CD14-positive monocyte (primary cell): ENCODE measurements at regions not wholly inside any gene's neighbourhood (a gene's known extent, or its start where the extent isn't known, plus 50 kb on each side); places are given as distances from the start of the nearest gene placed in this dataset.

ENCODE experiments used
- DNase-seq, 3 donors: peaks; one replicate each; pipeline ENCODE4 v3.0.0-alpha.2; 2011 to 2022
- H2AFZ ChIP-seq: 2 replicates; pipeline ENCODE4 v1.6.0; 2012; ENCODE audit warnings: mild to moderate bottlenecking, low read depth, low read length, inconsistent platforms; ENCODE audit not compliant: insufficient read depth, poor library complexity, severe bottlenecking
- H3K27ac ChIP-seq, 2 donors: 1 replicate in 1 of 2; 2 replicates in 1 of 2; pipeline ENCODE4 v1.5.1; 2012 to 2013; ENCODE audit warnings: low read length in 2 of 2, control low read depth in 1 of 2, inconsistent platforms in 1 of 2, low read depth in 1 of 2, mild to moderate bottlenecking in 1 of 2
- H3K27me3 ChIP-seq, 2 donors: one replicate each; pipeline versions ENCODE4 v1.6.0 to v1.6.1; 2011 to 2013; ENCODE audit warnings: low read length in 2 of 2; ENCODE audit not compliant: control insufficient read depth in 2 of 2, insufficient read depth in 2 of 2
- H3K36me3 ChIP-seq, 2 donors: replicated peaks in 1 of 2; 1 replicate in 1 of 2; 2 replicates in 1 of 2; pipeline versions ENCODE4 v1.5.1 to v1.6.1; 2012 to 2013; ENCODE audit warnings: low read length in 2 of 2, control low read depth in 1 of 2, inconsistent platforms in 1 of 2, mild to moderate bottlenecking in 1 of 2; ENCODE audit not compliant: insufficient read depth in 2 of 2, control insufficient read depth in 1 of 2
- H3K4me1 ChIP-seq, 2 donors: 1 replicate in 1 of 2; 2 replicates in 1 of 2; pipeline versions ENCODE4 v1.5.1 to v1.6.1; 2012 to 2013; ENCODE audit warnings: low read length in 2 of 2, control low read depth in 1 of 2, inconsistent platforms in 1 of 2, mild to moderate bottlenecking in 1 of 2, moderate library complexity in 1 of 2; ENCODE audit not compliant: insufficient read depth in 2 of 2, control insufficient read depth in 1 of 2
- H3K4me2 ChIP-seq: replicated peaks from 2 replicates; pipeline ENCODE3; 2012; ENCODE audit warnings: low read length, moderate library complexity, mild to moderate bottlenecking; ENCODE audit not compliant: poor library complexity, severe bottlenecking; ENCODE audit errors: extremely low read depth
- H3K4me3 ChIP-seq, 3 experiments: fragments of 200-600 bp in 1 of 3; sonication (generic) in 1 of 3; replicated peaks in 1 of 3; 1 replicate in 2 of 3; 2 replicates in 1 of 3; pipeline ENCODE4 v1.5.1; 2011 to 2013; ENCODE audit warnings: low read length in 3 of 3, mild to moderate bottlenecking in 3 of 3, control low read depth in 2 of 3, low read depth in 2 of 3, inconsistent platforms in 1 of 3, moderate library complexity in 1 of 3
- H3K79me2 ChIP-seq: 2 replicates; pipeline ENCODE4 v1.6.0; 2012; ENCODE audit warnings: mild to moderate bottlenecking, control low read depth, inconsistent platforms, low read length, moderate library complexity; ENCODE audit not compliant: insufficient read depth
- H3K9ac ChIP-seq: 2 replicates; pipeline ENCODE4 v1.6.0; 2017; ENCODE audit warnings: low read length, mild to moderate bottlenecking; ENCODE audit not compliant: insufficient read depth, poor library complexity, severe bottlenecking
- H3K9me3 ChIP-seq, 2 donors: replicated peaks in 1 of 2; 1 replicate in 1 of 2; 2 replicates in 1 of 2; pipeline versions ENCODE4 v1.5.1 to v1.6.1; 2012 to 2013; ENCODE audit warnings: low read length in 2 of 2, control low read depth in 1 of 2; ENCODE audit not compliant: control insufficient read depth in 1 of 2, insufficient read depth in 1 of 2
- H4K20me1 ChIP-seq: 2 replicates; pipeline ENCODE4 v1.6.0; 2012; ENCODE audit warnings: mild to moderate bottlenecking, low read length, control low read depth, moderate library complexity; ENCODE audit not compliant: insufficient read depth
- H3K27ac Mint-ChIP-seq, 7 donors: one replicate each; pipeline ENCODE4 v1.8.0; 2020; ENCODE audit warnings: mild to moderate bottlenecking in 7 of 7, mixed read lengths in 7 of 7, moderate library complexity in 6 of 7, inconsistent platforms in 2 of 7
- H3K27me3 Mint-ChIP-seq, 3 donors: one replicate each; pipeline ENCODE4 v1.8.0; 2021 to 2022; ENCODE audit warnings: low read depth in 3 of 3, mild to moderate bottlenecking in 3 of 3, mixed read lengths in 3 of 3, moderate library complexity in 3 of 3, inconsistent platforms in 1 of 3
- H3K36me3 Mint-ChIP-seq, 2 donors: one replicate each; pipeline ENCODE4 v1.8.0; 2020; ENCODE audit warnings: mixed read lengths in 2 of 2, inconsistent platforms in 1 of 2, mild to moderate bottlenecking in 1 of 2
- H3K4me1 Mint-ChIP-seq: one replicate; pipeline ENCODE4 v1.8.0; 2020; ENCODE audit warnings: mild to moderate bottlenecking, mixed read lengths
- H3K4me3 Mint-ChIP-seq, 2 donors: one replicate each; pipeline ENCODE4 v1.8.0; 2020; ENCODE audit warnings: mild to moderate bottlenecking in 2 of 2, mixed read lengths in 2 of 2, moderate library complexity in 1 of 2
- H3K9me3 Mint-ChIP-seq, 7 donors: one replicate each; pipeline ENCODE4 v1.8.0; 2020 to 2022; ENCODE audit warnings: mixed read lengths in 7 of 7, mild to moderate bottlenecking in 6 of 7, moderate library complexity in 6 of 7, inconsistent platforms in 2 of 7
- WGBS: methylation state at CpG from one replicate; pipeline ENCODE4 v1.1.5; 2013; ENCODE audit warnings: missing lambda C conversion rate; ENCODE audit not compliant: insufficient coverage; 5-methylcytosine and 5-hydroxymethylcytosine counted together
- intact Hi-C, 2 donors: fragments of 100-400 bp; cut with micrococcal nuclease; formaldehyde crosslinking; loops; one replicate each; pipeline versions ENCODE4 v1.15.0 to v1.15.1; 2023
- TF ChIP-seq, protein P1 (sequence below): fragments of 200-600 bp; IDR thresholded peaks from one replicate; pipeline ENCODE4 v1.8.0; 2022; ENCODE audit warnings: antibody characterized with exemption, mild to moderate bottlenecking

DNA sequence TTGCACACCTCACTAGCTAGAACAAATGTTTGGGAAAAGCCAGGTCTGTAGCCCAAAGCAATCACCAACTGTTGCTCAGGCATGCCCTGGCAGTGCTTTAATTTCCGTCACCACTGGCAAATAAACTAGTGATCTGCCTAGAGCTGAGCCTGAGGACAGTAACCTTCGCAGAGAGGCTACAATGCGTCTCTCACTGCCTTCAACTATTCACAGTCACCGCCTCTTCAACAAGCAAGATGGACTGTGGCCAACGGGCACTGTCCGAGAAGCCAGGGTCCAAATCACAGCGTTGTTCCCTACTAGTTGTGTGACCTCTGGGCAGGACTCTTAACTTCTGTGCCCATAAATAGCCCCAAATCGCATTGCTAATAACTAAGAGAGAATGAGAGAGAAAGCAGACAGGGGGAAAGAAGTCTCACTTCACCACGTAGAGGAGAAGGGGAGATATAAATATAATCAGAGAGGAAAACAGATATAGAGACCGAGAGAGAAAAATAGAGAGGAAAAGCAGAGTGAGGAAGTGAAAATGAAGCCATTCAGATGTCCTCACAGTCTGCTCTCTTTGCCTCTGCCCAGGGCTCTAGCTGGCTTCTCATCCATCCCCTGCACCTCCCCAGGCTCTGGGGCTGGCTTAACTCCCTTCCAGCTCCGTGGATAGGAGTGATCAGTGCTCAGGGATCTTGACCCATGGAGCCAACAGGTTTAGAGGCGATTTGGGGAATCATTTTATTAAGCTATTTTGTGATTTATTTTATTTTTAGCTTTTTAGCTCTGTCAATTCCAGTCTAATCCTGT is 157.9 kb downstream of the ZDHHC21 start:
- intact Hi-C loops: no loop called here
- no peaks in the 10 kb centered on the region for H3K4me1 ChIP-seq

GRCh38 chr9:14533867-14534640 is 159.2 kb downstream of the ZDHHC21 start:
- Mint-ChIP-seq H3K27me3 (peaks cover 1 to 9% (median 8%) of the 10 kb centered on the region in 3 donors), H3K4me3 (no peak overlapping the region), H3K27ac (no peak overlapping the region), H3K9me3 (peaks cover 0 to 8% (median 2%) of the 10 kb centered on the region in 7 donors), H3K36me3 (no peaks in the 10 kb centered on the region), H3K4me1 (no peaks in the 10 kb centered on the region)
- TF ChIP-seq, protein P1, sequence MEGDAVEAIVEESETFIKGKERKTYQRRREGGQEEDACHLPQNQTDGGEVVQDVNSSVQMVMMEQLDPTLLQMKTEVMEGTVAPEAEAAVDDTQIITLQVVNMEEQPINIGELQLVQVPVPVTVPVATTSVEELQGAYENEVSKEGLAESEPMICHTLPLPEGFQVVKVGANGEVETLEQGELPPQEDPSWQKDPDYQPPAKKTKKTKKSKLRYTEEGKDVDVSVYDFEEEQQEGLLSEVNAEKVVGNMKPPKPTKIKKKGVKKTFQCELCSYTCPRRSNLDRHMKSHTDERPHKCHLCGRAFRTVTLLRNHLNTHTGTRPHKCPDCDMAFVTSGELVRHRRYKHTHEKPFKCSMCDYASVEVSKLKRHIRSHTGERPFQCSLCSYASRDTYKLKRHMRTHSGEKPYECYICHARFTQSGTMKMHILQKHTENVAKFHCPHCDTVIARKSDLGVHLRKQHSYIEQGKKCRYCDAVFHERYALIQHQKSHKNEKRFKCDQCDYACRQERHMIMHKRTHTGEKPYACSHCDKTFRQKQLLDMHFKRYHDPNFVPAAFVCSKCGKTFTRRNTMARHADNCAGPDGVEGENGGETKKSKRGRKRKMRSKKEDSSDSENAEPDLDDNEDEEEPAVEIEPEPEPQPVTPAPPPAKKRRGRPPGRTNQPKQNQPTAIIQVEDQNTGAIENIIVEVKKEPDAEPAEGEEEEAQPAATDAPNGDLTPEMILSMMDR: no peak
- Histone ChIP-seq H3K9me3 (no peaks in the 10 kb centered on the region), H3K9ac (no peak overlapping the region), H3K27ac (no peak overlapping the region), H3K36me3 (no peaks in the 10 kb centered on the region), H2AFZ (no peak overlapping the region), H3K4me1 (no peaks in the 10 kb centered on the region), H3K4me3 (no peak overlapping the region), H4K20me1 (no peaks in the 10 kb centered on the region), H3K79me2 (no peaks in the 10 kb centered on the region), H3K27me3 (no peaks in the 10 kb centered on the region), H3K4me2 (no peak overlapping the region)
- intact Hi-C loops: no loop called here
- no peak for DNase-seq
- 58% methylated on average over 15 of the region's 20 CpGs for WGBS

More for the DNA sequence above, 157.9 kb downstream of the ZDHHC21 start:
- no peak for DNase-seq
- Mint-ChIP-seq H3K4me3 (no peak overlapping the region), H3K36me3 (no peaks in the 10 kb centered on the region), H3K27me3 (peaks cover 1 to 9% (median 8%) of the 10 kb centered on the region in 3 donors), H3K4me1 (no peaks in the 10 kb centered on the region), H3K9me3 (peaks cover 0 to 8% (median 2%) of the 10 kb centered on the region in 7 donors), H3K27ac (no peak overlapping the region)
- Histone ChIP-seq H3K9me3 (no peaks in the 10 kb centered on the region), H3K4me2 (no peak overlapping the region), H3K79me2 (no peaks in the 10 kb centered on the region), H2AFZ (no peak overlapping the region), H3K36me3 (no peaks in the 10 kb centered on the region), H3K27me3 (no peaks in the 10 kb centered on the region), H3K9ac (no peak overlapping the region), H3K27ac (no peak overlapping the region), H3K4me3 (no peak overlapping the region), H4K20me1 (no peaks in the 10 kb centered on the region)
- WGBS: 79% methylated on average over 7 of the region's 12 CpGs
- TF ChIP-seq, protein P1: no peak
